PC-9 (cell line): ENCODE measurements at regions not wholly inside any gene's neighbourhood (a gene's known extent, or its start where the extent isn't known, plus 50 kb on each side); places are given as distances from the start of the nearest gene placed in this dataset.

ENCODE experiments used
- BruUV-seq: library from RNA; stranded (reverse); fragments of 400-500 nt; replicated peaks from 2 replicates; lab custom pipeline; 2021; lab: Mats Ljungman, UMichigan
- CTCF ChIA-PET: fragments of 300-600 bp; sonication (Branson Sonifier 250); formaldehyde crosslinking; loops from one replicate; lab custom pipeline; 2022; ENCODE audit warnings: antibody characterized with exemption; lab: Charles Lee
- POLR2A ChIA-PET: fragments of 300-600 bp; sonication (Branson Sonifier 250); formaldehyde crosslinking; loops from one replicate; lab custom pipeline; 2022; ENCODE audit warnings: antibody characterized with exemption; ENCODE audit not compliant: unreplicated experiment; lab: Charles Lee
- DNase-seq, 2 experiments: peaks; one replicate each; pipeline versions ENCODE4 v3.0.0 to v3.0.0-alpha.2; 2015 to 2022; ENCODE audit warnings: mixed read lengths in 1 of 2
- H2AFZ ChIP-seq: fragments of 200-600 bp; sonication (generic); 2 replicates; pipeline ENCODE4 v1.8.1; 2017; ENCODE audit warnings: antibody characterized with exemption
- H3F3A ChIP-seq: fragments of 200-600 bp; sonication (generic); 2 replicates; pipeline ENCODE4 v1.8.1; 2017; ENCODE audit warnings: antibody characterized with exemption, mild to moderate bottlenecking, low read depth; ENCODE audit not compliant: insufficient read depth
- H3K27ac ChIP-seq: fragments of 200-600 bp; sonication (generic); 2 replicates; pipeline ENCODE4 v1.6.1; 2016; ENCODE audit warnings: mixed run types
- H3K27me3 ChIP-seq: fragments of 200-600 bp; sonication (generic); 2 replicates; pipeline ENCODE4 v1.6.1; 2016; ENCODE audit warnings: low read depth, mixed run types; ENCODE audit not compliant: insufficient read depth
- H3K36me3 ChIP-seq: fragments of 200-600 bp; sonication (generic); 2 replicates; pipeline ENCODE4 v1.6.1; 2016; ENCODE audit warnings: low read depth, mixed run types
- H3K4me1 ChIP-seq: fragments of 200-600 bp; sonication (generic); replicated peaks from 2 replicates; pipeline ENCODE4 v1.6.1; 2016; ENCODE audit warnings: mixed run types; ENCODE audit not compliant: insufficient read depth
- H3K4me2 ChIP-seq: fragments of 200-600 bp; sonication (generic); 2 replicates; pipeline ENCODE4 v1.6.1; 2017; ENCODE audit warnings: mixed run types
- H3K4me3 ChIP-seq: fragments of 200-600 bp; sonication (generic); 2 replicates; pipeline ENCODE4 v1.6.1; 2016; ENCODE audit warnings: mixed run types
- H3K79me2 ChIP-seq: fragments of 200-600 bp; sonication (generic); 2 replicates; pipeline ENCODE4 v1.6.1; 2017; ENCODE audit warnings: low read depth, mixed run types
- H3K9me2 ChIP-seq: fragments of 200-600 bp; sonication (generic); 2 replicates; pipeline ENCODE4 v1.8.1; 2017; ENCODE audit warnings: mild to moderate bottlenecking; ENCODE audit not compliant: insufficient read depth
- H3K9me3 ChIP-seq: fragments of 200-600 bp; sonication (generic); 2 replicates; pipeline ENCODE4 v1.8.1; 2016; ENCODE audit warnings: low read depth; ENCODE audit not compliant: insufficient read depth
- H4K20me1 ChIP-seq: fragments of 200-600 bp; sonication (generic); 2 replicates; pipeline ENCODE4 v1.8.1; 2017; ENCODE audit not compliant: insufficient read depth
- EZH2 ChIP-seq: fragments of 200-600 bp; sonication (generic); IDR thresholded peaks from 2 replicates; pipeline ENCODE4 v1.8.0; 2017; ENCODE audit warnings: antibody characterized with exemption, low read depth
- intact Hi-C: fragments of 100-400 bp; cut with micrococcal nuclease; formaldehyde crosslinking; loops from one replicate; pipeline ENCODE4 v1.10.0; 2022; ENCODE audit not compliant: unreplicated experiment
- TF ChIP-seq, protein P1 (sequence below): fragments of 200-600 bp; sonication (generic); conservative IDR thresholded peaks from 2 replicates; pipeline ENCODE4 v1.6.1; 2017; ENCODE audit warnings: mixed run types, antibody characterized with exemption, mild to moderate bottlenecking, moderate library complexity

DNA sequence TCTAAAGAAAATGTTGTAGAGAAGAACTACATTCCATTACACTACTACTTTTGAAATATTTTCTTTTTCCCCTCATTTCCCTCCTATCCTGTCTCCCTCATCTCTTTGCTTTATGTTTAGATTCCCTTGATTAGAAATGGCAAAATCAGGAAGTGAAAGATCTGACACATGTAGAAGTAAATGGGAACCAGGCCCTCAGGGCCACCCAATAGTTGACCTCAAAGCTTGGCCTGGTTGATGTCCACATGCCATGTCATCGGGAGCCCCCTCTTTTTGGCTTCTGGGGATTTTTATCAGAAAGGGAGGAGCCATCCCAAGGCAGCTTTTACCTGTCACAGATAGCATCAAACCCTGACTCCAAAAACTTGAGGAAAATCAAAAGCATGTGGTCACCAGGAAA is 168.3 kb upstream of the ECI2 start:
- no peak overlapping the region for H3K27ac ChIP-seq
- H2AFZ ChIP-seq: no peak overlapping the region
- no peaks in the 10 kb centered on the region for H3K27me3 ChIP-seq
- intact Hi-C loops: no loop called here
- DNase-seq: no peak
- ChIA-PET POLR2A (interaction anchor here (0.6 kb wide), 1 partner anchor 984 kb away, joined by 3 read pairs; no protein-coding TSS in a partner anchor), CTCF (no interaction called here)
- no peaks in the 10 kb centered on the region for H4K20me1 ChIP-seq
- H3K9me2 ChIP-seq: no peaks in the 10 kb centered on the region
- H3F3A ChIP-seq: no peaks in the 10 kb centered on the region
- no peak overlapping the region for H3K4me2 ChIP-seq
- H3K4me3 ChIP-seq: no peak overlapping the region
- H3K4me1 ChIP-seq: 0 out of 2 replicates have a peak, but pooled peaks cover 3% of the 10 kb centered on the region
- H3K9me3 ChIP-seq: no peaks in the 10 kb centered on the region
- no peaks in the 10 kb centered on the region for H3K79me2 ChIP-seq
- BruUV-seq: no TSS peak
- no peaks in the 10 kb centered on the region for H3K36me3 ChIP-seq
- TF ChIP-seq, protein P1, sequence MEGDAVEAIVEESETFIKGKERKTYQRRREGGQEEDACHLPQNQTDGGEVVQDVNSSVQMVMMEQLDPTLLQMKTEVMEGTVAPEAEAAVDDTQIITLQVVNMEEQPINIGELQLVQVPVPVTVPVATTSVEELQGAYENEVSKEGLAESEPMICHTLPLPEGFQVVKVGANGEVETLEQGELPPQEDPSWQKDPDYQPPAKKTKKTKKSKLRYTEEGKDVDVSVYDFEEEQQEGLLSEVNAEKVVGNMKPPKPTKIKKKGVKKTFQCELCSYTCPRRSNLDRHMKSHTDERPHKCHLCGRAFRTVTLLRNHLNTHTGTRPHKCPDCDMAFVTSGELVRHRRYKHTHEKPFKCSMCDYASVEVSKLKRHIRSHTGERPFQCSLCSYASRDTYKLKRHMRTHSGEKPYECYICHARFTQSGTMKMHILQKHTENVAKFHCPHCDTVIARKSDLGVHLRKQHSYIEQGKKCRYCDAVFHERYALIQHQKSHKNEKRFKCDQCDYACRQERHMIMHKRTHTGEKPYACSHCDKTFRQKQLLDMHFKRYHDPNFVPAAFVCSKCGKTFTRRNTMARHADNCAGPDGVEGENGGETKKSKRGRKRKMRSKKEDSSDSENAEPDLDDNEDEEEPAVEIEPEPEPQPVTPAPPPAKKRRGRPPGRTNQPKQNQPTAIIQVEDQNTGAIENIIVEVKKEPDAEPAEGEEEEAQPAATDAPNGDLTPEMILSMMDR: no peak
- TF ChIP-seq EZH2: no peak

DNA sequence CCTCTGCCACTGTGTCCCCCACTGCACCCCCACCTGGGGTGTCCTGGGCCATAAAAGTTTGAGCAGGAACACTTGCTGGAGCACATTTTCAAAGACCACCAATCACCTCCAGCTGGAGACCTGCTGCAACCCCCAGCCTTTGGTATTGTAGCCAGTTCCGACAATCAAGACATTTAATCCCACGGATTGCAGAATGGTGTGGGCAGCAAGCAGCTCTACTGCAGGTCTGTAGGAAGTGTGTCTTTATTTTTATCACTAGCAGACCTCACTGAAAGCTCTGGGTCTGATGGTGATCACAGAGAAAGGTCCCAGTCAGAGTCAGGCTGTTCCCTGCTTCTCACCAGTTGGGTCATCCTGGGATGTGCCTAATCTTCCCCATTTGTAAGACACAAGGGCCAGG is 167.1 kb upstream of the ECI2 start:
- Histone ChIP-seq H3F3A (no peaks in the 10 kb centered on the region), H3K9me2 (no peaks in the 10 kb centered on the region), H3K4me3 (no peak overlapping the region), H3K27ac (no peak overlapping the region), H3K4me1 (0 out of 2 replicates have a peak, but pooled peaks cover 3% of the 10 kb centered on the region), H3K9me3 (no peaks in the 10 kb centered on the region), H2AFZ (no peak overlapping the region), H3K36me3 (no peaks in the 10 kb centered on the region), H4K20me1 (no peaks in the 10 kb centered on the region), H3K27me3 (no peaks in the 10 kb centered on the region), H3K79me2 (no peaks in the 10 kb centered on the region), H3K4me2 (no peak overlapping the region)
- no TSS peak for BruUV-seq
- ChIA-PET CTCF (no interaction called here), POLR2A (no interaction called here)
- no peak for TF ChIP-seq EZH2
- TF ChIP-seq, protein P1: no peak
- no peak for DNase-seq
- intact Hi-C loops: no loop called here

DNA sequence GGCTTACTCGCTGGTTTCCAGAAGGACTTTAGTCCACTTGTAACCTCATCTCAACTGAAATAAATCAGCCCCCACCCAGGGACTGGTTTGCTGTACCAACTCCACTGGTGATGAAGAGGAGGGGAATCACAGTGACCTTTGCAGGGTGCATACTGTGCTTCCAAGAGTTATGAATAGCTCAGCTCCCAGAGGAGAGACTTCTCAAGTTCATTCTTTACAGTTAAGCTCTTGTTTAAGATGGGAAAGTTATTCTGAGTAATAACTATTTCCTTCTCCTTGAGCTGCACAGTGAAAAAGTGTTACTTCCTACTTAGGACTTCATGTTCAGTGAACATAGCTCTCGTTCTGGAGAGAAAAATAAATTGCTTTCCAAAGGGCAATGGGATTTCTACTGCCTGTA is 166.5 kb upstream of the ECI2 start:
- 0 out of 2 replicates have a peak, but pooled peaks cover 3% of the 10 kb centered on the region for H3K4me1 ChIP-seq
- ChIA-PET POLR2A (no interaction called here), CTCF (interaction anchor here (0.6 kb wide), 1 partner anchor 408 kb away, joined by 3 read pairs; no protein-coding TSS in a partner anchor)
- H4K20me1 ChIP-seq: no peaks in the 10 kb centered on the region
- H3K4me2 ChIP-seq: no peak overlapping the region
- no peaks in the 10 kb centered on the region for H3K9me3 ChIP-seq
- H2AFZ ChIP-seq: no peak overlapping the region
- no peaks in the 10 kb centered on the region for H3K36me3 ChIP-seq
- no peaks in the 10 kb centered on the region for H3K79me2 ChIP-seq
- DNase-seq: no peak
- no TSS peak for BruUV-seq
- TF ChIP-seq EZH2: no peak
- TF ChIP-seq, protein P1: no peak
- H3K27me3 ChIP-seq: no peaks in the 10 kb centered on the region
- no peak overlapping the region for H3K4me3 ChIP-seq
- H3K27ac ChIP-seq: no peak overlapping the region
- no peaks in the 10 kb centered on the region for H3F3A ChIP-seq
- no peaks in the 10 kb centered on the region for H3K9me2 ChIP-seq
- intact Hi-C loops: no loop called here
